ENCODE measurements at regions not wholly inside any gene's neighbourhood (a gene's known extent, or its start where the extent isn't known, plus 50 kb on each side); places are given as distances from the start of the nearest gene placed in this dataset.

DNA sequence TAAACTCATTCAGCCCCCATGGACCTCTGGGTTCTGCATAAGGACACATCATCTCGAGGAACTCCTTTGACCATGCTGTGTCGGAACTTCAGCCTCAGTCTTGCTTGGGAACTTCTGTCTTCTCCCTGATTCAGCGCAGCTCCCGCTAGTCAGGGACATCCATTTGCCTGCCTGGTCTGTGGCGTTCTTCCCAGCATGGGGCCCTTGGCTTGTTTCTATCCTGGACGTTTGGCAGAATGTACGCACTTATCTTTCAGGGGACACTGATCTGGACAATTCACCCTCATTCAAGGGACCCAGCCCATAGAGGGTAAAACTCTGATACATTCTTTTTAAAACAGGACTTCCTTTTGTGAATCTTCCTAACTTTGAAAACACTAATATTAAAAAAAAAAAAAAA is 75.8 kb upstream of the WIPF1 start:
- TF ChIP-seq, protein P1, sequence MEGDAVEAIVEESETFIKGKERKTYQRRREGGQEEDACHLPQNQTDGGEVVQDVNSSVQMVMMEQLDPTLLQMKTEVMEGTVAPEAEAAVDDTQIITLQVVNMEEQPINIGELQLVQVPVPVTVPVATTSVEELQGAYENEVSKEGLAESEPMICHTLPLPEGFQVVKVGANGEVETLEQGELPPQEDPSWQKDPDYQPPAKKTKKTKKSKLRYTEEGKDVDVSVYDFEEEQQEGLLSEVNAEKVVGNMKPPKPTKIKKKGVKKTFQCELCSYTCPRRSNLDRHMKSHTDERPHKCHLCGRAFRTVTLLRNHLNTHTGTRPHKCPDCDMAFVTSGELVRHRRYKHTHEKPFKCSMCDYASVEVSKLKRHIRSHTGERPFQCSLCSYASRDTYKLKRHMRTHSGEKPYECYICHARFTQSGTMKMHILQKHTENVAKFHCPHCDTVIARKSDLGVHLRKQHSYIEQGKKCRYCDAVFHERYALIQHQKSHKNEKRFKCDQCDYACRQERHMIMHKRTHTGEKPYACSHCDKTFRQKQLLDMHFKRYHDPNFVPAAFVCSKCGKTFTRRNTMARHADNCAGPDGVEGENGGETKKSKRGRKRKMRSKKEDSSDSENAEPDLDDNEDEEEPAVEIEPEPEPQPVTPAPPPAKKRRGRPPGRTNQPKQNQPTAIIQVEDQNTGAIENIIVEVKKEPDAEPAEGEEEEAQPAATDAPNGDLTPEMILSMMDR (IDR thresholded peaks at IDR 0.05), result no peak
- no peak for TF ChIP-seq POLR2AphosphoS5 (IDR thresholded peaks at IDR 0.05)
- TF ChIP-seq POLR2A (IDR thresholded peaks at IDR 0.05), result no peak

Measured in prostate gland (tissue), 2 donors.